Duodenal mucosa (tissue), 2 donors: ENCODE measurements at regions not wholly inside any gene's neighbourhood (a gene's known extent, or its start where the extent isn't known, plus 50 kb on each side); places are given as distances from the start of the nearest gene placed in this dataset.
"Not testable (repeated sequence)": the region's sequence is repeated elsewhere in the genome, so short reads cannot be mapped to it uniquely, and the experiment has no call there.

ENCODE experiments used
- H3K27ac ChIP-seq: one replicate; pipeline ENCODE4 v1.7.0; 2013; ENCODE audit warnings: low read depth, low read length
- H3K27me3 ChIP-seq, 2 donors: one replicate each; pipeline ENCODE4 v1.7.0; 2013; ENCODE audit warnings: low read length in 2 of 2, control low read depth in 1 of 2; ENCODE audit not compliant: insufficient read depth in 2 of 2, control insufficient read depth in 1 of 2
- H3K36me3 ChIP-seq, 2 donors: one replicate each; pipeline ENCODE4 v1.7.0; 2013; ENCODE audit warnings: low read length in 2 of 2, control low read depth in 1 of 2; ENCODE audit not compliant: insufficient read depth in 2 of 2, control insufficient read depth in 1 of 2
- H3K4me1 ChIP-seq, 2 donors: one replicate each; pipeline ENCODE4 v1.7.0; 2013; ENCODE audit warnings: low read length in 2 of 2, control low read depth in 1 of 2; ENCODE audit not compliant: insufficient read depth in 2 of 2, control insufficient read depth in 1 of 2
- H3K4me3 ChIP-seq, 2 donors: one replicate each; pipeline ENCODE4 v1.7.0; 2013; ENCODE audit warnings: low read length in 2 of 2, low read depth in 1 of 2
- H3K9ac ChIP-seq, 2 donors: one replicate each; pipeline ENCODE4 v1.7.0; 2013; ENCODE audit warnings: low read length in 2 of 2, low read depth in 1 of 2
- H3K9me3 ChIP-seq, 2 donors: one replicate each; pipeline ENCODE4 v1.7.0; 2013; ENCODE audit warnings: low read length in 2 of 2, control low read depth in 1 of 2; ENCODE audit not compliant: control insufficient read depth in 1 of 2

DNA sequence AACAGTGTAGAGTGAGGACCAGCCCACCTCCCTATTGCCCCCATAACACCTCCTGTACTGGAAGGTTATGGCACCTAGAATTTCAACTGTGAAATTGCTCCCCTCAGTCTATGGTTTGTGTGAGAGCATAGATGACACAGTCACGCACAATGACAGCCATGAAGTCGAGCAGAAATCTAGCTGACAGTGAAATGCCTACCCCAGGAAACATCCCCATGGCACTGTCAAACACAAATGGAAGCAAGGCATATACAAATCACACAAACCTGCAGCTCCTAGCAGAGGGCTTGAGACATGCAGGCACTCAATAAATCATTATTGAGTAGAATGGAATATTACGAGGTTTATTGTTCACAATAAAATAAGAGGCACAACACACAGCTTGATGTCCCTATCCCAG lies 142.5 kb upstream of the ST6GALNAC5 start:
- Histone ChIP-seq H3K9ac (no peak overlapping the region), H3K9me3 (no peaks in the 10 kb centered on the region), H3K27me3 (no peaks in the 10 kb centered on the region), H3K36me3 (no peaks in the 10 kb centered on the region), H3K4me3 (no peak overlapping the region), H3K27ac (no peak overlapping the region), H3K4me1 (no peaks in the 10 kb centered on the region)

GRCh38 chr1:76725864-76726619 lies 141.2 kb upstream of the ST6GALNAC5 start:
- Histone ChIP-seq H3K27me3 (no peaks in the 10 kb centered on the region), H3K4me3 (no peak overlapping the region), H3K36me3 (no peaks in the 10 kb centered on the region), H3K27ac (no peak overlapping the region), H3K9me3 (no peaks in the 10 kb centered on the region), H3K9ac (no peak overlapping the region), H3K4me1 (no peaks in the 10 kb centered on the region)

DNA sequence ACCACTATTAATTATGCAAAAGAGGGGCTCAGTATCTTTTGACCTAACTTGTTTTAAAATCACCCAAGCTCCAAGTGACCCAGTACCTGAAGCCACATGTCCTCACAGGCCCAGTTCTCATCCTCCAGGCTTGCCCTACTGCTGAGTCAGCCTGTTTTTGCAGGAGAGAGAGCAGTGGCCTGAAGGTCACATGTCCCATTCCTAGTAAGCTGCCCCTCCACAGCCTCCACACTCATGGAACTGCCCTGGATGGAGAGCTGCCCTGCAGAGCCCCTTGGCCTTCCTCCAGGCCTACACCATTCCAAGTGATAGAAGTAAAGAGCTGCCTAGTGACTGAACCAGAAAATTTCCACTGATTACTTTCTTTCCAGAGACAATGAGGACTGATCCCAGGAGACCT lies 139.8 kb upstream of the ST6GALNAC5 start:
- Histone ChIP-seq H3K4me3 (no peak overlapping the region), H3K36me3 (no peaks in the 10 kb centered on the region), H3K9me3 (no peaks in the 10 kb centered on the region), H3K9ac (no peak overlapping the region), H3K4me1 (no peaks in the 10 kb centered on the region), H3K27me3 (no peaks in the 10 kb centered on the region), H3K27ac (no peak overlapping the region)

DNA sequence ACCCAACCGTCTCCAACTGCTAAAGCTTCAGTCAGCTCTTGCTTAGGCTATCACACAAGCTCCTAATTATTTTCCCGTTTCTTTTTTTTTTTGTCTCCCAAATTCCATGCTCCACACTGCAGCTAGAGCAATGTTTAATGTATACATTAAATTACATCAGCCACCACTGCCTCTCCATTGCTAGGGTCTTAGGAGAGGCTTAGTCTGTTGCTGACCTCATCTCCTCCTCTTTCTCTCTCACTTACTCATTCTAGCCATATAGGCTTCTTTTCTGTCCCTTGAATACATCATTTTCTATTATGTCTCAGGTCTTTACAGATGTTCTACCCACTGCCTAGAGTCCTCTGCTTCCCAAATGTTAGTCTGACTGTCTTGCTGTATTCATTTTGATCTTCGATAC lies 138.1 kb upstream of the ST6GALNAC5 start:
- Histone ChIP-seq H3K4me3 (no peak overlapping the region), H3K27me3 (no peaks in the 10 kb centered on the region), H3K9me3 (no peaks in the 10 kb centered on the region), H3K4me1 (no peaks in the 10 kb centered on the region), H3K36me3 (no peaks in the 10 kb centered on the region), H3K27ac (no peak overlapping the region), H3K9ac (no peak overlapping the region)

DNA sequence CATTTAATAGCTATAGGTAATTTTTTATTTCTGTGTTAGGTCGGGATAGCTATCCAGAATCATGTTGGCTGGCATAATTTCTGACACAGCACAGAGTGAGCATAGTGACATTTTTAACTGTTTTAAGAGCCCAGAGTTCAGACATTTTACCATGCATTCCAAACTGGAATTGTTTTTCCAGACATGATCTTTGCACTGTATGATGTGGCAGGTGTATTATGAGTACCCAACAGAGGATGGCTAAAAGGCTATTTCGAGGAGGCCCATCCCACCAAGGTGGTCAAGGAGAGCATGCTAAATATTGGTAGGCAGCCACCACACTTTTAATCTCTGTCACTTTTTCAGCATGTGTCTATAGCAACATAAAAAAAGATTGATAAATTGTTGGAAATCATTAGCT lies 137.3 kb upstream of the ST6GALNAC5 start:
- H3K27me3 ChIP-seq = no peaks in the 10 kb centered on the region
- H3K36me3 ChIP-seq = no peaks in the 10 kb centered on the region
- H3K27ac ChIP-seq = no peak overlapping the region
- no peak overlapping the region for H3K4me3 ChIP-seq
- H3K9ac ChIP-seq = no peak overlapping the region
- H3K4me1 ChIP-seq = no peaks in the 10 kb centered on the region
- H3K9me3 ChIP-seq = no peaks in the 10 kb centered on the region

GRCh38 chr1:76738355-76738754 lies 128.9 kb upstream of the ST6GALNAC5 start:
- H3K4me3 ChIP-seq, H3K9ac ChIP-seq, H3K27me3 ChIP-seq, H3K9me3 ChIP-seq, H3K27ac ChIP-seq, H3K36me3 ChIP-seq, H3K4me1 ChIP-seq: not testable (repeated sequence)

- H3K9me3 ChIP-seq, H3K9ac ChIP-seq, H3K4me3 ChIP-seq, H3K27ac ChIP-seq, H3K27me3 ChIP-seq, H3K36me3 ChIP-seq, H3K4me1 ChIP-seq: not testable (repeated sequence)
Observed at GRCh38 chr1:76740956-76741355, 126.3 kb upstream of the ST6GALNAC5 start.

GRCh38 chr1:76744989-76745388 lies 122.3 kb upstream of the ST6GALNAC5 start:
- Histone ChIP-seq H3K9me3 (peaks cover 0 to 4% of the 10 kb centered on the region in 2 donors), H3K9ac (no peak overlapping the region), H3K27ac (no peak overlapping the region), H3K27me3 (no peaks in the 10 kb centered on the region), H3K4me3 (no peak overlapping the region), H3K4me1 (no peaks in the 10 kb centered on the region), H3K36me3 (no peaks in the 10 kb centered on the region)

DNA sequence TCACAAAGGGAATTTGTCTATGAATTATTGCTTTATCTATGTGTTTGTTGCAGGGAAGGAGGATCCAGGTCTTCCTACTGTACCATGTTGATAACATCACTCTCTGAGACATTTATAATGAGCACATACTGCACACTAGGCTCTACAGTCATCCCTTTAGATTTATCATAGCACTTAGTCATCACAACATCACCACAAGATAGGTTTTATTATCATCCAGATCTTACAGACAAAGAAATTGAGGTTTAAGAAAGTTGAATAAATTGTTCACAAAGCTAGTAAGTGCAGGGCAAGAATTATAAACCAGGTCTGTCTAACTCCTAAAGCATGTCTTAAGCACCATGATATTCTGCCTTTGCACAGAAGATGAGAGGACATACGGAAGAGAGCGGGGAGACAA lies 121.1 kb upstream of the ST6GALNAC5 start:
- no peaks in the 10 kb centered on the region for H3K36me3 ChIP-seq
- no peak overlapping the region for H3K27ac ChIP-seq
- no peaks in the 10 kb centered on the region for H3K27me3 ChIP-seq
- H3K4me1 ChIP-seq = no peaks in the 10 kb centered on the region
- H3K9me3 ChIP-seq = peaks cover 0 to 4% of the 10 kb centered on the region in 2 donors
- H3K4me3 ChIP-seq = no peak overlapping the region
- H3K9ac ChIP-seq = no peak overlapping the region

DNA sequence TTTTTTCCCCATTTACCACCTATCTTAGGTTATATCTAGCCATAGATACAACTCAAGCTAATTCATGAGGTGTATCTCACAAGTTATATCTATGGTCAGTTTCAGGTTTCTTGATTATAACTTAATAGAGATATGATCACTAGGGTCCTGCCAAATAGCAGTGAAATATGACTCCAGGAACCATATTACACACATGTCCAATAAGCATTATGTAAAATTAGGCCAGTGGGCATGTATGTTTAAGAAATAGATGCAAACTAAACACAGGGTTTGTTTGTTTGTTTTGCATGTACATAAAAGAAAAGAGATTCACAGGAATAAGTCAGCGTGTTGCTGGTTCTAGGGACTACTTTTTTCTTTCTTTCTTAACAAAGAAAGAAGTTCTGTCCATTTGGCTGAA lies 112.5 kb upstream of the ST6GALNAC5 start:
- Histone ChIP-seq H3K9me3 (no peaks in the 10 kb centered on the region), H3K36me3 (no peaks in the 10 kb centered on the region), H3K27ac (no peak overlapping the region), H3K4me3 (no peak overlapping the region), H3K27me3 (no peaks in the 10 kb centered on the region), H3K9ac (no peak overlapping the region), H3K4me1 (no peaks in the 10 kb centered on the region)
